ENCODE measurements at regions not wholly inside any gene's neighbourhood (a gene's known extent, or its start where the extent isn't known, plus 50 kb on each side); places are given as distances from the start of the nearest gene placed in this dataset.

DNA sequence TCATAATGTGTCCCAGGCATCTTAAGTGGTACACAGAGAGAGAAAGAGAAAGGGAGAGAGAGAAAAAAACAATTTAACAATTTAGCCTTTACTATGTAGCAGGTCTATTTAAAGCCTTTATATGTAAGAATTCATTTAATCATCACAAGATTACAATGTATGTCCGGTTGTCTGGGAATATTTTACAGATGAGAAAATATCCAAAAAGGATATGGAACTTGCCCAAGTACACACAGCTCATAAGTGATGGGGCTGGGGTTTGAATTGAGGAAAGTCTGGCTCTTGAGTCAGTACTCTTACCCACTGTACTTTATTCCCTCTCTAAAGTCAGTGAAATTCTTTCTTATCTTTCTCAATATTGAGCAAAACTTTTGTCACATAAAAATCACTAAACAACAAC, 104.6 kb downstream of the LYPLAL1 start:
- no peak for DNase-seq (ENCODE audit: low read depth in 2 of 2)

DNA sequence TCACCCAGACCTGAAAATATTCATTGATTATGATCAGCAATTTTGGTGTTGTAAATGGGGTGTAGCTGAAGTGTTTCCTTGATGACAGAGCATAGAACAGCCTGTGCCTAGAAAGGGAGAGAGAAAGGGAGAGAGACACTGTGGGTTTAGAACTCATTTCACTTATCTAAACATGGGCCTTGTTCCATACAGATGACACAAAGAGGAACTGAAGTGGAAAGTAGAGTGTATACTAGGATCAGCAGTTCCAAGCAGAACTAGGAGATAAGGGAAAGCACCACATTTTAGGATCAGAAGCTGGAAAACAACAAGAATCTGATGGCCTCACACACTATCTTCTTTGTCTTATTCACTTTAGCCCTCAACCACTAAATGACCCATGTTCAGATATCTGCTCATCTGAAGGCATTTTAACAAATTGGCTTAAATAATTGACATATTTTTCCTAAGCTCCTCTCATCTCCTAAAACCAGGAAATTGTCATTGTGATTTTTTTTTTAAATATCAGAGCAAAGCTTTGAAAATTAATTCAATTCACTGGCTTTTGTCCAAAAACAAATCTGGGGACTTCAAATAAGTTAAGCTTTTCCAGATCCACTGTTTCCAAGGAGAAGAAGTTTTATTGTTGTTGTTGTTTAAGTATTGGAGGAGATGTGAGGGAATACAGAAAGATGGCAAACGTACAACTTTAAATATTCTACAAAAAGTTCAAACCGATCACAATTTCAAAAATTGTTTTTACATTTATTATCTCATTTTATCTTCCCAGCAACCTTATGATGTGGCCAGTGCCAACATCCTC, 103.8 kb downstream of the LYPLAL1 start:
- DNase-seq (ENCODE audit: low read depth in 2 of 2), result no peak

DNA sequence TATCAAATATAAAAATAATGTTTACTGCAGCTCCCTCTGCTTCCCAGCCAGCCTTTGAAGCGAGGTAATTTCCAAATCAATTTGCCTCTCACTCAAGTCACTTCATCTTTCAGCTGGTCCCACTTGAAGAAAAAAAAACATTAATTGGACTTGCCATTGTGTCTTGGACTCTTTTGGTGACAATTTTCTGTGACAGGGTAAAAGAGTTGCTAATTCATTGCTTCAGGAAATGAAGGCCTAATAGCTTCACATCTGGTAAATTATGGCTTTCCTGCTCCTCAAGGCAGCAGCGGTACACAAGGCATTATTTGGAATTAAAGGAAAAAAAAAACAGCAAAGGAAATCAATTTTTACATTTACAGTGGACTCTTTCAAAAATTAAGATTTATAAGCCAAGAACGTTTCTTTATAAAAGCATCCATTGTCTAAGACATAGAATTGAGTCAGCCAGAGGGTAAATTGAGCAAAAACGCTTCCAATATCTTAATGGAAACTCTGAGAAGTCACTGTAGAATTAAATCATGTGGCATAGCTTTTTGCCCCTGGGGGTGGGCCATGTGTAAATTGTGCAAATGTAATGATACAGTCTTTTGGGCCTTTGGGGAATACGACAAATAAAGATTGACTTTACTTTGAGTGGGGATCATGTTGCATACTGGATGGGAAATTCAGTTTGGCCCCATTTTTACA, 102.5 kb downstream of the LYPLAL1 start:
- no peak for DNase-seq (ENCODE audit: low read depth in 2 of 2)

DNA sequence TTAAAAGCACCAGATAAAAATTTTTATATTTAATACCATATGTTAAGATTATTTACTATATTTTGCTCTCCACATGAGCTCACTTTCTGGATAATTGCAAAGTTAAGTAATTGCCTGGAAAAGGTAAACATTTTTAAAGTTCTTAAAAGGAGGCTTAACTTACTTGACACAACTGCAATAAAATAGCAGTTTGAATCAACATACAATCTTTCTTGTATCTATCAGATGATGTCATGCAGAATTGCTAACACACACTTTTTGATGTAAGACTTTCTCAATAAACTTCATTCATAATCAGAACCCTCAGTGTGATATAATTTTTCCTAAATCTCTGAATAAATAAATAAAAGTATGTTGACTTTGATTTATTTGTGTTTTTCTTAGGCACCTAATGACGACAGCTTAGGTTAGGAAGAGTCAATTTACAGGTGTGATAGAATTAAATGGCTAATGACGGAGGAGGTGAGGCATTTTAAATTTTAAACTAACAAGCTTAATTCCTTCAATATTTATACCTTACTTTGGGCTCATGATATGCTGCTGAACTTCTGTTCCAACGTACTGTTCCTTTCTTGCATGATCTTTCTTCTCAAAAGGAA, 99.5 kb downstream of the LYPLAL1 start:
- DNase-seq (ENCODE audit: low read depth in 2 of 2), result no peak

DNA sequence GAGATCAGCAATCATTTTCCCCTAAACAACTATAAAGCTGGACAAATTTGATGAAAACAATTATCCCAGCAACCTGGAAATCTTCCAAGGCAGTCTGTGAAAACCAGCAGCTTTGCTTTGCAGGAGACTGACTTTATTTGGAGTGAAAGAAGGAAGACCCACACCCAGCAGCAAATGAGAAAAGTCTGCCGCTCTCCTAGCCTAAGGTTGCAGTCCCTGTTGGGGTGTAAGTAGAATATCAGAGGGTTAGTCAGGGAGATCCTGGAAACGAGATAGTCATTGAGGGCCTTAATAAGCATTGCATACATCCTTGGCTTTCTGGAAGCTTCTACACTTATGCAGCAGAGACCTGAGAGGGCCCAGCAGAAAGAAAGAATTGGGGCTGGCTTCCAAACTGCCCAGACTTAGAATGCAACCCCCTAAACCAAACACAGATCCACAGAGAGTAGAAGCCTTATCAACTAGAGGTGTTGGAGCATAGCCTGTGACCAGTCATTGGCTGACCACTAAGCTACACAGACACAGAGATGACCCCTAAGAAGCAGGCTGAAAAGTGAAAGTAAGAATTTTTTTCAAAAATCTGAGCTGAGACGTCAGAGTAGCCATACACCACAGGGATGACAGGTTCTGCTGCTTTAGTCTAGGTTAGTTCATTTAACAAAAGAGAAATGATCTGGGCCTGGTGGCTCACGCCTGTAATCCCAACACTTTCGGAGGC, 98.3 kb downstream of the LYPLAL1 start:
- DNase-seq (ENCODE audit: low read depth in 2 of 2), result no peak

DNA sequence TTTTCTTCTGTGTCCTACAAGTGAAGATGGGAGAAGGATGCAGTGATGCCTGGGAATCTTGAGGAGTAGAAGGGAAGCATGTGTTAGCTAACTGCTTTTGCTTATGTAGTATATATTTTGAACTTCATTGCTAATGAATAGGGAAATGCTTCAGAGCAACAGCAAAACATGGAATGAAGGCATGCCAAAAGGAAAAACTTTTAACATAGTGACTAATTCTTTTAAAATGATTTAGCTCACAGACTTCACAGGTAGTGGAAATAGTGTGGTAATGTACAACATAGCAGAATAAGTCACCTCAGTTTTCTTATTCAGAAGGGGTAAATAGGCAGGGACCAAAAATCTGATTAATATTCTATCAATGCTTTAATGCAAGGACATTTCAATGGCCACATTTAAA, 95.5 kb downstream of the LYPLAL1 start:
- DNase-seq (ENCODE audit: low read depth in 2 of 2), result no peak

DNA sequence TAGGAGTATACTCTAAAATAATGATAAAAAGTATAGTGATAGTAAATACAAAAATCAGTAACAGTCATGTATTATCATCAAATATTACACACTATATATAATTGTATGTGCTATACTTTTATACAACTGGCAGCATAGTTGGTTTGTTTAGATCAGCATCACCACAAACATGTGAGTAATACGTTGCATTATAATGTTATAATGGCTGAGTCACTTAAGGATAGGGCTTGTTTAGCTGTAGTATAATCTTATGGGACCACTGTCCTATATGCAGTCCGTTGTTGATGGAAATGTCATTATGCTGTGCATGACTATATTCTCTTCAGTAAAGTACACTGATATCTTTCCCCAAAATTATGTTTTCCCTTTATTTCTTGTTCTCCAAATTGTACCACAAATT, 92.8 kb downstream of the LYPLAL1 start:
- DNase-seq (ENCODE audit: low read depth in 2 of 2), result no peak

DNA sequence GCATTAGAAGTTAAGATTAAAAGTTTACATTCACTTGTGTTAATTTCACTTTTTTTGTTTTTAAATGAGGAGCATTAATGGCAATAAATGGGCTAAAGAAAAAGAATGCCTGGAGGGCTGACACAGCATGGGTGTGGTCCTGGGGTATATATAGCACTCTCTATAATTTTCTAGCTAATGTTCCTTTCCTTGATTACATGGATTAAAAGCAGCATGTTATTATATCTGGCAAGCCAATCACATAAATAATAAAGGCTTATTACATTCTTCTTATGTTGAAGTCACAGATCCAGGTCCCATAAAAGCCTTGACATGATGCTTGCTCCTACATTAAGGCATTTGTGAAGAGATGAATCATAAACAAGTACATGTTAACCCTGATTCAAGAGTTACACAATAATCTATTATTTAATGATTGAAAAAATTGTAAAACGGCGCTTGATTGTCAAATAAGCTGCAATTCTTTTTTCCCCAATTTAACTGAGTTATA, 91.4 kb downstream of the LYPLAL1 start:
- DNase-seq (ENCODE audit: low read depth in 2 of 2), result no peak

DNA sequence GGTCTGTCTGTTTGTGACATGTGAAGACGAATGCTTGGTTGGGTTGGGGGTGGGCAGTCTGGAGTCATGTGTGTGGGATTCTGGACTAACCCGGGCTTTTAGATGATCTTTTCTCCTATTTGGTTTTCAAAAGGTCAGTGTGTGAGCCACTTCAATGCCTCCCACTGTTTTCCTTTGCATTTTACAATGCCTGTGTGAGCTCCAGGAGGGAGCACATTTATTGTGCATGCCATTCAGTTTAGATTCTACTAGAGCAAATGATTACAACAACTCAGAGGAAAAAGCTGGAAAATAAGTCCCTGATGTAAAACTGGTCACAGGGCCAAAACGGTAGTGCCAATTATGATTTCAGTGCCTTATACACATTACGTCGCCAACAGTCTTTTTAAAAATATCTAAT, 90.9 kb downstream of the LYPLAL1 start:
- no peak for DNase-seq (ENCODE audit: low read depth in 2 of 2)

Data from dermis microvascular lymphatic vessel endothelial cell (primary cell).